ENCODE measurements at regions not wholly inside any gene's neighbourhood (a gene's known extent, or its start where the extent isn't known, plus 50 kb on each side); places are given as distances from the start of the nearest gene placed in this dataset.

DNA sequence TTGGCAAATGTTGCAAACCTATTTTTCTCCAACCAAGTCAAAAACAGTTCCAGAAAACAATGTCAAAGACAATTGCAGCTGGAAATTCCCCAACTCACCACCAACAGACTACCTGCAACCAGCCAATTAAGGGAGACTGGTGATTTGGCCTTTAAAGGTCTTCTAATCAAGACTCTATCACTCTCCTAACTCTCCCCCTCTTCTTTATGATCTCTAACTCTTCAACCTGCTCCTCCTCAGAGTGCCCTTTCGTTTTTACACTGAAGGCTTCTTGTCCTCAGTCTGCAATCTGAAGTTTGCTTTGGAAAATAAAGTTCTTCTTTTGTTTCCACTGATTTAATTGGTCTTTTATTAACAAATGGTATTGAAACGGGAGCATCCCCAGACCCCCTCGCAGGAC lies 203.9 kb downstream of the TECRL start:
- H3K27ac ChIP-seq (ENCODE audit: insufficient read depth, low read length): no peak overlapping the region
- no peak for TF ChIP-seq BHLHE40 (IDR thresholded peaks at IDR 0.05; ENCODE audit: low read depth, low read length)
- TF ChIP-seq CEBPB (IDR thresholded peaks at IDR 0.05; ENCODE audit: low read depth, low read length): no peak
- TF ChIP-seq POLR2A (IDR thresholded peaks at IDR 0.05; ENCODE audit: low read depth, low read length): no peak
- no peak for TF ChIP-seq RCOR1 (IDR thresholded peaks at IDR 0.05; ENCODE audit: insufficient replicate concordance, low read length)
- TF ChIP-seq SMC3 (IDR thresholded peaks at IDR 0.05; ENCODE audit: low read depth, low read length): no peak
- TF ChIP-seq, protein P1, sequence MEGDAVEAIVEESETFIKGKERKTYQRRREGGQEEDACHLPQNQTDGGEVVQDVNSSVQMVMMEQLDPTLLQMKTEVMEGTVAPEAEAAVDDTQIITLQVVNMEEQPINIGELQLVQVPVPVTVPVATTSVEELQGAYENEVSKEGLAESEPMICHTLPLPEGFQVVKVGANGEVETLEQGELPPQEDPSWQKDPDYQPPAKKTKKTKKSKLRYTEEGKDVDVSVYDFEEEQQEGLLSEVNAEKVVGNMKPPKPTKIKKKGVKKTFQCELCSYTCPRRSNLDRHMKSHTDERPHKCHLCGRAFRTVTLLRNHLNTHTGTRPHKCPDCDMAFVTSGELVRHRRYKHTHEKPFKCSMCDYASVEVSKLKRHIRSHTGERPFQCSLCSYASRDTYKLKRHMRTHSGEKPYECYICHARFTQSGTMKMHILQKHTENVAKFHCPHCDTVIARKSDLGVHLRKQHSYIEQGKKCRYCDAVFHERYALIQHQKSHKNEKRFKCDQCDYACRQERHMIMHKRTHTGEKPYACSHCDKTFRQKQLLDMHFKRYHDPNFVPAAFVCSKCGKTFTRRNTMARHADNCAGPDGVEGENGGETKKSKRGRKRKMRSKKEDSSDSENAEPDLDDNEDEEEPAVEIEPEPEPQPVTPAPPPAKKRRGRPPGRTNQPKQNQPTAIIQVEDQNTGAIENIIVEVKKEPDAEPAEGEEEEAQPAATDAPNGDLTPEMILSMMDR (conservative IDR thresholded peaks at IDR 0.05; ENCODE audit: low read depth, low read length): no peak
- no peak for TF ChIP-seq MAZ (IDR thresholded peaks at IDR 0.05; ENCODE audit: borderline replicate concordance, low read depth, low read length)
- TF ChIP-seq, protein P2, sequence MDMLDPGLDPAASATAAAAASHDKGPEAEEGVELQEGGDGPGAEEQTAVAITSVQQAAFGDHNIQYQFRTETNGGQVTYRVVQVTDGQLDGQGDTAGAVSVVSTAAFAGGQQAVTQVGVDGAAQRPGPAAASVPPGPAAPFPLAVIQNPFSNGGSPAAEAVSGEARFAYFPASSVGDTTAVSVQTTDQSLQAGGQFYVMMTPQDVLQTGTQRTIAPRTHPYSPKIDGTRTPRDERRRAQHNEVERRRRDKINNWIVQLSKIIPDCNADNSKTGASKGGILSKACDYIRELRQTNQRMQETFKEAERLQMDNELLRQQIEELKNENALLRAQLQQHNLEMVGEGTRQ (IDR thresholded peaks at IDR 0.05; ENCODE audit: low read depth, low read length): no peak
- no peak for TF ChIP-seq MXI1 (IDR thresholded peaks at IDR 0.05; ENCODE audit: borderline replicate concordance, low read depth, low read length)
- TF ChIP-seq MAFK (IDR thresholded peaks at IDR 0.05; ENCODE audit: low read depth, low read length): no peak
- no peak for TF ChIP-seq RAD21 (IDR thresholded peaks at IDR 0.05; ENCODE audit: low read length)
- TF ChIP-seq, protein P3, sequence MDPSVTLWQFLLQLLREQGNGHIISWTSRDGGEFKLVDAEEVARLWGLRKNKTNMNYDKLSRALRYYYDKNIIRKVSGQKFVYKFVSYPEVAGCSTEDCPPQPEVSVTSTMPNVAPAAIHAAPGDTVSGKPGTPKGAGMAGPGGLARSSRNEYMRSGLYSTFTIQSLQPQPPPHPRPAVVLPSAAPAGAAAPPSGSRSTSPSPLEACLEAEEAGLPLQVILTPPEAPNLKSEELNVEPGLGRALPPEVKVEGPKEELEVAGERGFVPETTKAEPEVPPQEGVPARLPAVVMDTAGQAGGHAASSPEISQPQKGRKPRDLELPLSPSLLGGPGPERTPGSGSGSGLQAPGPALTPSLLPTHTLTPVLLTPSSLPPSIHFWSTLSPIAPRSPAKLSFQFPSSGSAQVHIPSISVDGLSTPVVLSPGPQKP (IDR thresholded peaks at IDR 0.05; ENCODE audit: borderline replicate concordance, low read depth, low read length): no peak
- no peak for TF ChIP-seq CHD1 (IDR thresholded peaks at IDR 0.05; ENCODE audit: low read depth, low read length)
- TF ChIP-seq RFX5 (IDR thresholded peaks at IDR 0.05; ENCODE audit: low read depth, low read length): no peak
- TF ChIP-seq FOS (IDR thresholded peaks at IDR 0.05; ENCODE audit: low read depth, low read length): no peak
- no peak for TF ChIP-seq NFE2L2 (IDR thresholded peaks at IDR 0.05; ENCODE audit: low read depth, low read length)
- WGBS, 2 experiments (ENCODE audit: extremely low coverage in 2 of 2, insufficient read length in 1 of 2): 80% methylated on average over 2 of the region's 3 CpGs; no CpG with 5 or more reads in 1 of the 2 experiments
- no peak overlapping the region for H2BK120ac ChIP-seq (ENCODE audit: low read depth, low read length)
- no peak for DNase-seq
- no peak overlapping the region for H2BK15ac ChIP-seq (ENCODE audit: low read depth, low read length)
- no peaks in the 10 kb centered on the region for H3K36me3 ChIP-seq (ENCODE audit: control insufficient read depth, insufficient read depth, low read length)
- peaks cover 11% of the 10 kb centered on the region for H3K9me3 ChIP-seq (ENCODE audit: control insufficient read depth, insufficient read depth, low read length)
- no peak overlapping the region for H3K4me2 ChIP-seq (ENCODE audit: low read depth, low read length)
- dilution Hi-C loops (cut with HindIII; ENCODE audit: low sequenced_read_pairs, unreplicated experiment) (no loop called here), intact Hi-C loops (cut with micrococcal nuclease) (no loop called here), in situ Hi-C loops (cut with MboI; ENCODE audit: low sequenced_read_pairs) (no loop called here)
- no peak overlapping the region for H3K14ac ChIP-seq (replicated peaks; ENCODE audit: low read depth, low read length)
- H2AK5ac ChIP-seq (ENCODE audit: low read depth, low read length): no peak overlapping the region
- H3K18ac ChIP-seq (ENCODE audit: low read depth, low read length): no peak overlapping the region
- H3K27me3 ChIP-seq (ENCODE audit: control insufficient read depth, insufficient read depth, low read length): no peaks in the 10 kb centered on the region
- BruUV-seq (replicated peaks): no TSS peak
- H2BK5ac ChIP-seq (ENCODE audit: low read depth, low read length, poor library complexity, severe bottlenecking): no peak overlapping the region
- no peak overlapping the region for H2AFZ ChIP-seq (replicated peaks; ENCODE audit: low read length, poor library complexity)
- no peak overlapping the region for H4K91ac ChIP-seq (ENCODE audit: insufficient read depth, low read depth, low read length)
- no peaks in the 10 kb centered on the region for H3K79me1 ChIP-seq (ENCODE audit: low read depth in 1 of 2, low read length in 2 of 2)
- H3K9me1 ChIP-seq (ENCODE audit: insufficient read depth, low read length): no peaks in the 10 kb centered on the region
- H4K5ac ChIP-seq (ENCODE audit: low read depth, low read length): no peak overlapping the region
- H3K9ac ChIP-seq (ENCODE audit: low read depth, low read length): no peak overlapping the region
- H2AK9ac ChIP-seq (replicated peaks; ENCODE audit: low read depth, low read length, poor library complexity): no peak overlapping the region
- H3K4ac ChIP-seq (ENCODE audit: low read depth, low read length): no peak overlapping the region
- H2BK20ac ChIP-seq (ENCODE audit: low read depth, low read length): no peak overlapping the region
- ChIA-PET CTCF (no interaction called here), POLR2A (ENCODE audit: unreplicated experiment) (no interaction called here)
- H3K4me1 ChIP-seq (ENCODE audit: control insufficient read depth, insufficient read depth, low read length): no peaks in the 10 kb centered on the region
- no peak overlapping the region for H3K4me3 ChIP-seq (ENCODE audit: insufficient read depth, low read depth, low read length)
- H3K56ac ChIP-seq (ENCODE audit: extremely low read depth, insufficient read depth, low read length): no peak overlapping the region
- H4K8ac ChIP-seq (ENCODE audit: low read depth in 2 of 2, low read length in 2 of 2): no peak overlapping the region
- no peaks in the 10 kb centered on the region for H4K20me1 ChIP-seq (ENCODE audit: insufficient read depth, low read length)
- H3K23ac ChIP-seq (ENCODE audit: low read depth, low read length): no peak overlapping the region
- no peak for ATAC-seq (ENCODE audit: low read depth)

Measured in IMR-90 (cell line).